Fibroblast of mammary gland (primary cell): ENCODE measurements at regions not wholly inside any gene's neighbourhood (a gene's known extent, or its start where the extent isn't known, plus 50 kb on each side); places are given as distances from the start of the nearest gene placed in this dataset.
A peak's percentile ranks its signal among the peaks of the same experiment; 100 is the strongest.

Source experiments
- DNase-seq: peaks from one replicate; pipeline ENCODE4 v3.0.0-alpha.2; 2010; ENCODE audit warnings: low read depth
- H3K4me3 ChIP-seq: 2 replicates; pipeline ENCODE4 v1.5.1; 2011; ENCODE audit warnings: low read depth, mild to moderate bottlenecking, low read length, moderate library complexity; ENCODE audit not compliant: control insufficient read depth
- CTCF ChIP-seq: conservative IDR thresholded peaks from 2 replicates; pipeline ENCODE4 v1.5.1; 2011; ENCODE audit warnings: low read depth, low read length, inconsistent platforms; ENCODE audit not compliant: control insufficient read depth, insufficient read depth

GRCh38 chr4:31104577-31104976, 384.4 kb downstream of the PCDH7 start:
- no peak overlapping the region for H3K4me3 ChIP-seq
- no peak for DNase-seq
- no peak for TF ChIP-seq CTCF

- TF ChIP-seq CTCF, result no peak
- H3K4me3 ChIP-seq, result no peak overlapping the region
Observed at GRCh38 chr4:31106419-31106818, 386.2 kb downstream of the PCDH7 start.

GRCh38 chr4:31107362-31107761, 387.2 kb downstream of the PCDH7 start:
- H3K4me3 ChIP-seq, result no peak overlapping the region
- no peak for DNase-seq
- no peak for TF ChIP-seq CTCF

More at GRCh38 chr4:31106419-31106818, 386.2 kb downstream of the PCDH7 start:
- no peak for DNase-seq

- no peak overlapping the region for H3K4me3 ChIP-seq
- no peak for TF ChIP-seq CTCF
- no peak for DNase-seq
Observed at GRCh38 chr4:31108762-31109161, 388.6 kb downstream of the PCDH7 start.

- no peak overlapping the region for H3K4me3 ChIP-seq
- no peak for DNase-seq
- no peak for TF ChIP-seq CTCF
Observed at GRCh38 chr4:31111790-31112189, 391.6 kb downstream of the PCDH7 start.

- no peak overlapping the region for H3K4me3 ChIP-seq
- no peak for TF ChIP-seq CTCF
- peak; percentile 15 for DNase-seq
Observed at GRCh38 chr4:31114816-31115215, 394.6 kb downstream of the PCDH7 start.

- no peak for TF ChIP-seq CTCF
- no peak overlapping the region for H3K4me3 ChIP-seq
- no peak for DNase-seq
Observed at GRCh38 chr4:31124008-31124585, 403.9 kb downstream of the PCDH7 start.
